Epithelial cell of proximal tubule (primary cell): ENCODE measurements at regions not wholly inside any gene's neighbourhood (a gene's known extent, or its start where the extent isn't known, plus 50 kb on each side); places are given as distances from the start of the nearest gene placed in this dataset.
"Not testable (repeated sequence)": the region's sequence is repeated elsewhere in the genome, so short reads cannot be mapped to it uniquely, and the experiment has no call there.

Experiments
- DNase-seq: peaks from one replicate; pipeline ENCODE4 v3.0.0-alpha.2; 2011; ENCODE audit warnings: low read depth
- H3K4me3 ChIP-seq: 2 replicates; pipeline ENCODE4 v1.5.1; 2011; ENCODE audit warnings: low read depth, mild to moderate bottlenecking, low read length
- TF ChIP-seq, protein P1 (sequence below): conservative IDR thresholded peaks from 2 replicates; pipeline ENCODE4 v1.5.1; 2012; ENCODE audit warnings: low read depth, mild to moderate bottlenecking, low read length

GRCh38 chr1:60942291-60942690 is 140.1 kb upstream of the NFIA start:
- no peak overlapping the region for H3K4me3 ChIP-seq
- TF ChIP-seq, protein P1, sequence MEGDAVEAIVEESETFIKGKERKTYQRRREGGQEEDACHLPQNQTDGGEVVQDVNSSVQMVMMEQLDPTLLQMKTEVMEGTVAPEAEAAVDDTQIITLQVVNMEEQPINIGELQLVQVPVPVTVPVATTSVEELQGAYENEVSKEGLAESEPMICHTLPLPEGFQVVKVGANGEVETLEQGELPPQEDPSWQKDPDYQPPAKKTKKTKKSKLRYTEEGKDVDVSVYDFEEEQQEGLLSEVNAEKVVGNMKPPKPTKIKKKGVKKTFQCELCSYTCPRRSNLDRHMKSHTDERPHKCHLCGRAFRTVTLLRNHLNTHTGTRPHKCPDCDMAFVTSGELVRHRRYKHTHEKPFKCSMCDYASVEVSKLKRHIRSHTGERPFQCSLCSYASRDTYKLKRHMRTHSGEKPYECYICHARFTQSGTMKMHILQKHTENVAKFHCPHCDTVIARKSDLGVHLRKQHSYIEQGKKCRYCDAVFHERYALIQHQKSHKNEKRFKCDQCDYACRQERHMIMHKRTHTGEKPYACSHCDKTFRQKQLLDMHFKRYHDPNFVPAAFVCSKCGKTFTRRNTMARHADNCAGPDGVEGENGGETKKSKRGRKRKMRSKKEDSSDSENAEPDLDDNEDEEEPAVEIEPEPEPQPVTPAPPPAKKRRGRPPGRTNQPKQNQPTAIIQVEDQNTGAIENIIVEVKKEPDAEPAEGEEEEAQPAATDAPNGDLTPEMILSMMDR = no peak
- DNase-seq = peak; percentile 41

GRCh38 chr1:60940685-60941084 is 141.7 kb upstream of the NFIA start:
- H3K4me3 ChIP-seq, DNase-seq: not testable (repeated sequence)

DNA sequence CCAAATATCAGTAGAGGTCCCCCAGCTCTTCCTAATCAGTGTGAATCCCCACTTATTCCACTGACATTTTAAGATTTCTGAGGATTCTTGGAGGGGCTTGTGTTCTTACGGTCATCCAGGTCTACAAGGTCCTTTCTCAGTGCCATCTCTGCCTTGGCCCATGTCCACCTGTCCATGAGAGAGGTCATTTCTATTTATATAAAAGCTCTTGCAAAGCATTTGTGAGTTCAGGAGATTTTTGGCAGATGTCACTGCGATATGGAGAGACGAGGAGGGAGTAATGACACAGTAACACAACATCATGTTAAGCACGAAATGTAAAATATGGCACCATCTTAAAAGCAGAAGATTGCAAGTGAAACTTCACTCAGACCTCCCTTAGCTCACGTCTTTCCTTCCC is 144.6 kb upstream of the NFIA start:
- TF ChIP-seq, protein P1 = no peak
- no peak overlapping the region for H3K4me3 ChIP-seq
- DNase-seq = no peak

- TF ChIP-seq, protein P1 = no peak
- DNase-seq = no peak
- H3K4me3 ChIP-seq = no peak overlapping the region
These were observed 145.6 kb upstream of the NFIA start for GRCh38 chr1:60936591-60937342.

- no peak for DNase-seq
- TF ChIP-seq, protein P1 = no peak
- no peak overlapping the region for H3K4me3 ChIP-seq
These were observed 146.2 kb upstream of the NFIA start for GRCh38 chr1:60936163-60936562.

DNA sequence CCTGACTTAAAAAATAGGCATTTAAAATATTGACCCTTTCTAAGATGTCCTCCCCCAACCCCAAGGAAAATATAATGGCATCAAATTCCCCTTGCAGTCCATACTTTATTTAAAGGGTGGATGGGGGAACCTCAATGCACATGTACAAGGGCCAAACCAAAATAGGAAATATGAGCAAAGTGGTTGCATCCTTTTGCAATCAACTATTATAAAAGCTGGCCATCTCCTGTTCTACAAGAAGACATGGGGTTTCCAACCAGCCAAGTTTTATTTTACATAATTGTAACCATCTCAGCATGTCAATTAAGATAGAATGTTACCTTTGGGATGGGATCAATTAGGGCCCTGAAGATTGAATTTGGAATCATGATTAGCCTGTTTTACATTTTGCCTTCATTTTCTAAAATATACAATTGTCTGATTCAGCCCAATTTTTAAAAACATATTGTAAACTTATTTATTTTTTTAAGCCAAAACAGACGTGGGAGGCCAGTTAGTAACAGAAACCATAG is 146.7 kb upstream of the NFIA start:
- no peak overlapping the region for H3K4me3 ChIP-seq
- TF ChIP-seq, protein P1 = no peak
- no peak for DNase-seq

DNA sequence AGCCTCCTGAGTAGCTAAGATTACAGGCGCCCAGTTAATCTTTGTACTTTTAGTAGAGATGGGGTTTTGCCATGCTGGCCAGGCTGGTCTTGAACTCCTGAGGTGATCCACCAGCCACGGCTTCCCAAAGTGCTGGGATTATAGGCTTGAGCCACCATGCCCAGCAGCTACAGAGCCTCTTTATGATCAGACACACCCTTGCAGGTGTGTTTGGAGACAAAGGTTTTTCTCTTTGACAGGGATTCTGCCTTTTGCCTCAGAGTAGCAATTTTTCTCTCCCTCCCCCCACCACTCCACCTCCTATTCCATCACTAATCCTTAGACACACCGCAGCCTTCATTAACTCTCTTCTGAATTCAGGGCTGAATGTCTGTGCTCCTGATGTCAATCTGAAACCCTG is 152.2 kb upstream of the NFIA start:
- H3K4me3 ChIP-seq = no peak overlapping the region
- TF ChIP-seq, protein P1 = no peak
- DNase-seq = no peak
